ENCODE measurements at regions not wholly inside any gene's neighbourhood (a gene's known extent, or its start where the extent isn't known, plus 50 kb on each side); places are given as distances from the start of the nearest gene placed in this dataset.
A peak's percentile ranks its signal among the peaks of the same experiment; 100 is the strongest.

DNA sequence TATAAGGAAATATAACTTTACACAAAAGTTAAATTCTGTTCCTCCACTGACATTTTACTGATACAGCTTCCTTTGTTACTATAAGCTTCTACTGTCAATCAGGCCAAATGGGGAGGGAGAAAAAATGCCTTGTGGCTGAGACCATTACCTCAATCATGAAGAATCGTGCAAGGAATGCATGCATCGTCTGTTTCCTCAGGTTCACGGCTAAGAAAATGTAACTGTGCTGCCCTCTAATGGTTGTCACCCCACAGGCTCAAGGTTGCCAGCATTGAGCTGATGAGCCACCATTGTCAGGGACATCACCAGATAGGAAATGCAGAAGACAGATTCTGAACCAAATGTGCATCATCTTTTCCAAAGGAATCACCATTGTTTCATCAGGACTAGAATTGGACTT is 426.9 kb downstream of the CDH2 start:
- Histone ChIP-seq H3K36me3 (ENCODE audit: control insufficient read depth, insufficient read depth, low read length) (no peaks in the 10 kb centered on the region), H2AFZ (ENCODE audit: low read length) (no peak overlapping the region), H3K9ac (ENCODE audit: insufficient read depth, low read length) (no peak overlapping the region), H3K4me3 (replicated peaks in 1 of 4; ENCODE audit: control extremely low read depth in 1 of 4, insufficient read depth in 1 of 4, low read depth in 3 of 4, low read length in 4 of 4) (no peak overlapping the region), H3K27ac (ENCODE audit: insufficient read depth, low read length) (no peak overlapping the region), H3K4me1 (ENCODE audit: control insufficient read depth, extremely low read depth, insufficient read depth, low read length) (no peaks in the 10 kb centered on the region), H3K9me3 (ENCODE audit: control insufficient read depth, insufficient read depth, low read depth, low read length) (no peaks in the 10 kb centered on the region), H3K27me3 (ENCODE audit: control insufficient read depth, insufficient read depth, low read length) (no peaks in the 10 kb centered on the region), H3K4me2 (ENCODE audit: extremely low read depth, insufficient read depth, low read length) (no peak overlapping the region), H4K20me1 (ENCODE audit: control insufficient read depth, extremely low read depth, insufficient read depth, low read length) (no peaks in the 10 kb centered on the region), H3K79me2 (ENCODE audit: control insufficient read depth, insufficient read depth, low read length) (no peaks in the 10 kb centered on the region)
- DNase-seq (ENCODE audit: low read depth in 2 of 2) = peak; percentile 14 to 88
- TF ChIP-seq EZH2 (IDR thresholded peaks at IDR 0.05; ENCODE audit: low read length, missing control alignments) = no peak
- TF ChIP-seq, protein P1, sequence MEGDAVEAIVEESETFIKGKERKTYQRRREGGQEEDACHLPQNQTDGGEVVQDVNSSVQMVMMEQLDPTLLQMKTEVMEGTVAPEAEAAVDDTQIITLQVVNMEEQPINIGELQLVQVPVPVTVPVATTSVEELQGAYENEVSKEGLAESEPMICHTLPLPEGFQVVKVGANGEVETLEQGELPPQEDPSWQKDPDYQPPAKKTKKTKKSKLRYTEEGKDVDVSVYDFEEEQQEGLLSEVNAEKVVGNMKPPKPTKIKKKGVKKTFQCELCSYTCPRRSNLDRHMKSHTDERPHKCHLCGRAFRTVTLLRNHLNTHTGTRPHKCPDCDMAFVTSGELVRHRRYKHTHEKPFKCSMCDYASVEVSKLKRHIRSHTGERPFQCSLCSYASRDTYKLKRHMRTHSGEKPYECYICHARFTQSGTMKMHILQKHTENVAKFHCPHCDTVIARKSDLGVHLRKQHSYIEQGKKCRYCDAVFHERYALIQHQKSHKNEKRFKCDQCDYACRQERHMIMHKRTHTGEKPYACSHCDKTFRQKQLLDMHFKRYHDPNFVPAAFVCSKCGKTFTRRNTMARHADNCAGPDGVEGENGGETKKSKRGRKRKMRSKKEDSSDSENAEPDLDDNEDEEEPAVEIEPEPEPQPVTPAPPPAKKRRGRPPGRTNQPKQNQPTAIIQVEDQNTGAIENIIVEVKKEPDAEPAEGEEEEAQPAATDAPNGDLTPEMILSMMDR (conservative IDR thresholded peaks at IDR 0.05 in 1 of 2, IDR thresholded peaks at IDR 0.05 in 1 of 2; ENCODE audit: low read depth in 1 of 2, low read length in 2 of 2) = peak in 1 of 2 donors; percentile 42

DNA sequence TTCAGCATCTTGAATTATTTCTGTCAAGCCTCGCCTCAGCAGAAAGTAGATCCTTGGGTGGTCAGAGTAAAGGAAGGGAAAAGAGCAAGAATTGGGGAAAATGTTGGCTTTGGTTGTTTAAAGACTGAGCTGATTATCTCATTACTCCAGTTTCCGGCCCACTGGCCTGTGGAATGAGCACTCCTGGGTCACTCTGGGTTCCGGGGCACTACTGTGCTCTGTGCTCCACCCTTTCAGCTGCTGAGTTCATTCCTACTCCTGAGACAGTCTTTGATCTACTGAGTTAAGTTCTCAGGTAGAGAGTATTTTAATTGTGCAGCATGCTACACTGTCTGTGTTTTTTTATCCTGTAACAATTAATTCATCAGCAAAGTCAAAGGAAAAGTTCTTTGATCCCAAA is 427.7 kb downstream of the CDH2 start:
- DNase-seq (ENCODE audit: low read depth in 2 of 2) = no peak
- Histone ChIP-seq H3K36me3 (ENCODE audit: control insufficient read depth, insufficient read depth, low read length) (no peaks in the 10 kb centered on the region), H3K79me2 (ENCODE audit: control insufficient read depth, insufficient read depth, low read length) (no peaks in the 10 kb centered on the region), H3K4me2 (ENCODE audit: extremely low read depth, insufficient read depth, low read length) (no peak overlapping the region), H2AFZ (ENCODE audit: low read length) (no peak overlapping the region), H3K4me1 (ENCODE audit: control insufficient read depth, extremely low read depth, insufficient read depth, low read length) (no peaks in the 10 kb centered on the region), H4K20me1 (ENCODE audit: control insufficient read depth, extremely low read depth, insufficient read depth, low read length) (no peaks in the 10 kb centered on the region), H3K4me3 (replicated peaks in 1 of 4; ENCODE audit: control extremely low read depth in 1 of 4, insufficient read depth in 1 of 4, low read depth in 3 of 4, low read length in 4 of 4) (no peak overlapping the region), H3K9ac (ENCODE audit: insufficient read depth, low read length) (no peak overlapping the region), H3K9me3 (ENCODE audit: control insufficient read depth, insufficient read depth, low read depth, low read length) (no peaks in the 10 kb centered on the region), H3K27me3 (ENCODE audit: control insufficient read depth, insufficient read depth, low read length) (no peaks in the 10 kb centered on the region), H3K27ac (ENCODE audit: insufficient read depth, low read length) (no peak overlapping the region)
- TF ChIP-seq EZH2 (IDR thresholded peaks at IDR 0.05; ENCODE audit: low read length, missing control alignments) = no peak
- TF ChIP-seq, protein P1 (conservative IDR thresholded peaks at IDR 0.05 in 1 of 2, IDR thresholded peaks at IDR 0.05 in 1 of 2; ENCODE audit: low read depth in 1 of 2, low read length in 2 of 2) = no peak

DNA sequence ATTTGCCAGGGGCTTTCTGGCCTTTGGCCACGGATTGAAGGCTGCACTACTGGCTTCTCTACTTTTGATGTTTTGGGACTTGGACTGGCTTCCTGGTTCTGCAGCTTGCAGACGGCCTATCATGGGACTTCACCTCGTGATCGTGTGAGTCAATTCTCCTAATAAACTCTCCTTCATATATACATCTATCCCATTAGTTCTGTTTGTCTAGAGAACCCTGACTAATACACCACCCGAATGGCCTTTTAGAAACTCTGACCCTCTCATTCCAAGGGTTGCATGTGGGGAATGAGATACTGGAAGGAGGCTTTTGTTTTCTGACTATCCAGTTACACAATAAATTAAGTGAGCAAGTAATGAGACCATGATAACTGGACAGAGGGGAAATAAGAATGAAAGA is 430.7 kb downstream of the CDH2 start:
- H3K4me2 ChIP-seq (ENCODE audit: extremely low read depth, insufficient read depth, low read length) = no peak overlapping the region
- H3K27ac ChIP-seq (ENCODE audit: insufficient read depth, low read length) = no peak overlapping the region
- no peaks in the 10 kb centered on the region for H3K9me3 ChIP-seq (ENCODE audit: control insufficient read depth, insufficient read depth, low read depth, low read length)
- no peak overlapping the region for H3K4me3 ChIP-seq (replicated peaks in 1 of 4; ENCODE audit: control extremely low read depth in 1 of 4, insufficient read depth in 1 of 4, low read depth in 3 of 4, low read length in 4 of 4)
- no peaks in the 10 kb centered on the region for H4K20me1 ChIP-seq (ENCODE audit: control insufficient read depth, extremely low read depth, insufficient read depth, low read length)
- H3K4me1 ChIP-seq (ENCODE audit: control insufficient read depth, extremely low read depth, insufficient read depth, low read length) = no peaks in the 10 kb centered on the region
- H3K9ac ChIP-seq (ENCODE audit: insufficient read depth, low read length) = no peak overlapping the region
- H3K79me2 ChIP-seq (ENCODE audit: control insufficient read depth, insufficient read depth, low read length) = no peaks in the 10 kb centered on the region
- H2AFZ ChIP-seq (ENCODE audit: low read length) = no peak overlapping the region
- H3K27me3 ChIP-seq (ENCODE audit: control insufficient read depth, insufficient read depth, low read length) = no peaks in the 10 kb centered on the region
- no peak for DNase-seq (ENCODE audit: low read depth in 2 of 2)
- H3K36me3 ChIP-seq (ENCODE audit: control insufficient read depth, insufficient read depth, low read length) = no peaks in the 10 kb centered on the region
- TF ChIP-seq, protein P1 (conservative IDR thresholded peaks at IDR 0.05 in 1 of 2, IDR thresholded peaks at IDR 0.05 in 1 of 2; ENCODE audit: low read depth in 1 of 2, low read length in 2 of 2) = no peak
- no peak for TF ChIP-seq EZH2 (IDR thresholded peaks at IDR 0.05; ENCODE audit: low read length, missing control alignments)

Measured in fibroblast of lung (primary cell).